ENCODE measurements at regions not wholly inside any gene's neighbourhood (a gene's known extent, or its start where the extent isn't known, plus 50 kb on each side); places are given as distances from the start of the nearest gene placed in this dataset.

DNA sequence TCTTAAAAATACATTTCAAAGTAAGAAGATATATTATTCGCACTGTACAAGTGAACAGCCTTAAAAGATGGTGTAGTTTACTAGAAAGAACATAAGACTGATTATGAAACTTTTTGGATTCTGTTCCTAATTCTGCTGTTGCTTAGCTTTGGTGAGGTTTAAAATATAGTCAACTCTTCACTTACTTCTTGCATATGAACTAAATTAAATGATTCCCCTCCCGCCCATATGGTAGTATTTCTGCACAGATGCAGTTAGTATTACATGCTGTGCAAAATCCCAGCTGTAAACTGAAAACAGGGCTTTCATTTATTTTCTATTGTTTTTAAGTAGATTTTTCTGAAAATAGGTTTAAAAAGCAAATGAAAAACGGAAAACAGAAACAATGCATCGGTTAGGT lies 345.4 kb upstream of the NCAM2 start:
- no peak for DNase-seq
- no peak overlapping the region for H3K27ac ChIP-seq (ENCODE audit: low read depth, low read length)
- Mint-ChIP-seq H3K27me3 (ENCODE audit: insufficient read depth) (no peaks in the 10 kb centered on the region), H3K4me3 (no peak overlapping the region), H3K9me3 (no peaks in the 10 kb centered on the region), H3K36me3 (ENCODE audit: low read depth) (no peaks in the 10 kb centered on the region), H3K27ac (no peak overlapping the region), H3K4me1 (no peaks in the 10 kb centered on the region)
- H3K9ac ChIP-seq (ENCODE audit: extremely low read depth, low read length, poor library complexity, severe bottlenecking) = no peak overlapping the region
- H3K36me3 ChIP-seq (ENCODE audit: control insufficient read depth, insufficient read depth, low read length) = no peaks in the 10 kb centered on the region
- 91 to 92% methylated on average over 2 to 4 of the region's 4 CpGs for WGBS, 2 experiments (ENCODE audit: insufficient coverage in 1 of 2, insufficient read length in 1 of 2)
- H3K4me1 ChIP-seq (ENCODE audit: control insufficient read depth, insufficient read depth, low read length) = no peaks in the 10 kb centered on the region
- TF ChIP-seq, protein P1, sequence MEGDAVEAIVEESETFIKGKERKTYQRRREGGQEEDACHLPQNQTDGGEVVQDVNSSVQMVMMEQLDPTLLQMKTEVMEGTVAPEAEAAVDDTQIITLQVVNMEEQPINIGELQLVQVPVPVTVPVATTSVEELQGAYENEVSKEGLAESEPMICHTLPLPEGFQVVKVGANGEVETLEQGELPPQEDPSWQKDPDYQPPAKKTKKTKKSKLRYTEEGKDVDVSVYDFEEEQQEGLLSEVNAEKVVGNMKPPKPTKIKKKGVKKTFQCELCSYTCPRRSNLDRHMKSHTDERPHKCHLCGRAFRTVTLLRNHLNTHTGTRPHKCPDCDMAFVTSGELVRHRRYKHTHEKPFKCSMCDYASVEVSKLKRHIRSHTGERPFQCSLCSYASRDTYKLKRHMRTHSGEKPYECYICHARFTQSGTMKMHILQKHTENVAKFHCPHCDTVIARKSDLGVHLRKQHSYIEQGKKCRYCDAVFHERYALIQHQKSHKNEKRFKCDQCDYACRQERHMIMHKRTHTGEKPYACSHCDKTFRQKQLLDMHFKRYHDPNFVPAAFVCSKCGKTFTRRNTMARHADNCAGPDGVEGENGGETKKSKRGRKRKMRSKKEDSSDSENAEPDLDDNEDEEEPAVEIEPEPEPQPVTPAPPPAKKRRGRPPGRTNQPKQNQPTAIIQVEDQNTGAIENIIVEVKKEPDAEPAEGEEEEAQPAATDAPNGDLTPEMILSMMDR (conservative IDR thresholded peaks at IDR 0.05) = no peak
- no peaks in the 10 kb centered on the region for H3K9me3 ChIP-seq (ENCODE audit: control insufficient read depth, low read length)
- no peaks in the 10 kb centered on the region for H3K27me3 ChIP-seq (ENCODE audit: control insufficient read depth, insufficient read depth, low read length, poor library complexity, severe bottlenecking)
- no peak overlapping the region for H3K4me3 ChIP-seq (ENCODE audit: low read length)

DNA sequence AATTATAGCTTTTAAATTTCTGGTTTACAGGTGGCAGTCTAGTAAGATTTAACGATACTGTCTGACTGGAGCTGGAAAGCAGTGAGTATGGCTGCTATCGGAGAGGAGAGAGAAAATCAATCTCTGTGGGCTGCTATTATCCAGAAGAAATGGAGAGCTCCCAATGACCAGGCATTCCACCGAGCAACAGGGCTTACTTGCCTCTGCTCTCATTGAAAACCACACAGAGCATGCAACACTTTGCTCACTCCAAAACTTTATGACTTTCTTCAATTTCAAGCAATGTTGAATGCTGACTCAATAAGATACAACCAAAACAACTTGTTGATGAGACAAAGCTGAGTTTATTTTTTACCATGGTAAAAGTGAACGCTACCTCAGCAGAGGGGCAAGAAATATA lies 337.0 kb upstream of the NCAM2 start:
- H3K9me3 ChIP-seq (ENCODE audit: control insufficient read depth, low read length) = no peaks in the 10 kb centered on the region
- no peak for DNase-seq
- no peaks in the 10 kb centered on the region for H3K36me3 Mint-ChIP-seq (ENCODE audit: low read depth)
- H3K27me3 Mint-ChIP-seq (ENCODE audit: insufficient read depth) = no peaks in the 10 kb centered on the region
- WGBS, 2 experiments (ENCODE audit: insufficient coverage in 1 of 2, insufficient read length in 1 of 2) = 41 to 54% methylated on average over 2 to 4 of the region's 4 CpGs
- TF ChIP-seq, protein P1 (conservative IDR thresholded peaks at IDR 0.05) = no peak
- peak overlapping the region; percentile 91 for H3K27ac ChIP-seq (ENCODE audit: low read depth, low read length)
- H3K27ac Mint-ChIP-seq = peak overlapping the region; percentile 44
- H3K27me3 ChIP-seq (ENCODE audit: control insufficient read depth, insufficient read depth, low read length, poor library complexity, severe bottlenecking) = no peaks in the 10 kb centered on the region
- no peaks in the 10 kb centered on the region for H3K4me1 ChIP-seq (ENCODE audit: control insufficient read depth, insufficient read depth, low read length)
- H3K4me1 Mint-ChIP-seq = peaks cover 10% of the 10 kb centered on the region
- H3K9me3 Mint-ChIP-seq = peaks cover 3% of the 10 kb centered on the region
- no peak overlapping the region for H3K4me3 ChIP-seq (ENCODE audit: low read length)
- H3K9ac ChIP-seq (ENCODE audit: extremely low read depth, low read length, poor library complexity, severe bottlenecking) = no peak overlapping the region
- H3K36me3 ChIP-seq (ENCODE audit: control insufficient read depth, insufficient read depth, low read length) = no peaks in the 10 kb centered on the region
- H3K4me3 Mint-ChIP-seq = no peak overlapping the region

DNA sequence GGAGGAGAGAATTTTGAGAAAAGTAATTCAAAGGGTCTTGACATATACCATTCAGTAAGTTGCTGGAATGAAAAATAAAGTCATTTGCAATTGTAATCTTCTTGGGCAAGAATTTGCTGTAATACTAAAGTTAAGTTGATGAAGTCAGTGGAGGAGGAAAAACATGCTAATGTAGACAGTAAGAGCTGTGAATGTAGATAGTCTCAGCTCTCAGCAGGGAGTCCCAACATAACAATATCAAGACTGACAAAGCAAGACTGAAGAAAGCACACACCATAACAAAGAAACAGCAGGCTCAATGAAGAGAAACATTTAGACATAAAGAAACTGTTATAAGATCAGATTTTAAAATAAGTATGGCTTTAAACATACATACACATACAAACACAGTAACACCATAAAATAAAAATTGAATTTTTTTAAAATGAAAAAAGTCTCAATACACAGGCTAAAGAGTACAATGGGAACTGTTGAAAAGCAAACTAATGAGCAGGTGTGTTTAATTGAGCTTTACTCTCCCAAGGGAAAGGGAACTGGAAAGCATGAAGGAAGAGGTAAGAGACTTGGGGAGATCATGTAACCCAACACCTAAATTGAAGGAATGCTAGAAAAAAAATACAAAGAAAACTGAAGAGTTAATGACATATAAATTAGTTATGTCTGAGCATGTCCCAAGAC lies 336.3 kb upstream of the NCAM2 start:
- Mint-ChIP-seq H3K36me3 (ENCODE audit: low read depth) (no peaks in the 10 kb centered on the region), H3K27me3 (ENCODE audit: insufficient read depth) (no peaks in the 10 kb centered on the region), H3K27ac (peak overlapping the region; percentile 65), H3K9me3 (peaks cover 5% of the 10 kb centered on the region), H3K4me1 (peaks cover 10% of the 10 kb centered on the region), H3K4me3 (no peak overlapping the region)
- Histone ChIP-seq H3K4me1 (ENCODE audit: control insufficient read depth, insufficient read depth, low read length) (no peaks in the 10 kb centered on the region), H3K9me3 (ENCODE audit: control insufficient read depth, low read length) (no peaks in the 10 kb centered on the region), H3K4me3 (ENCODE audit: low read length) (no peak overlapping the region), H3K27me3 (ENCODE audit: control insufficient read depth, insufficient read depth, low read length, poor library complexity, severe bottlenecking) (no peaks in the 10 kb centered on the region), H3K36me3 (ENCODE audit: control insufficient read depth, insufficient read depth, low read length) (no peaks in the 10 kb centered on the region), H3K27ac (ENCODE audit: low read depth, low read length) (peak overlapping the region; percentile 91), H3K9ac (ENCODE audit: extremely low read depth, low read length, poor library complexity, severe bottlenecking) (no peak overlapping the region)
- DNase-seq = peak; percentile 58
- TF ChIP-seq, protein P1 (conservative IDR thresholded peaks at IDR 0.05) = no peak

Measured in endodermal cell (in vitro differentiated cells).